ENCODE measurements at regions not wholly inside any gene's neighbourhood (a gene's known extent, or its start where the extent isn't known, plus 50 kb on each side); places are given as distances from the start of the nearest gene placed in this dataset.

DNA sequence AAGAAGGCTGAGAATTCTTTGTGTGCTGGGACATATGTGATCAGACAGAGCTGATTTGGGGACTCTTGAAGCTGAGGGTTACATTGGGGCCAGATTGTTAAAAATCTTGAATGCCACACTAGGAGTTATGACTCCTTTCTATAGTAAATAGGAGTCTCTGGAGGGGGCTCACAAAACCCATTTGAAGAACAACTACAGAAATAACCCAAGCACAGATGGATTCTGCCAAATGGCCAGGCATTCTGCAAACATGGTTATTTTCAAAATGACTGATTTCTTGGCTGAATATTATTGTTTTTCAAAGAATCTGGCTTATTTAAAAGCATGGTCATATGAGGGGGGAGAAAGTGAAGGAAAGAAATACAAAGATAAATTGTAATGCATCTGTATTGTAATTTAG lies 625.5 kb upstream of the TENM4 start:
- Histone ChIP-seq H3K27ac (no peak overlapping the region), H3K27me3 (no peaks in the 10 kb centered on the region), H3K36me3 (no peaks in the 10 kb centered on the region), H3K9me3 (no peaks in the 10 kb centered on the region), H3K4me1 (no peaks in the 10 kb centered on the region), H3K4me3 (no peak overlapping the region)
- no peak for TF ChIP-seq POLR2AphosphoS5 (IDR thresholded peaks at IDR 0.05)
- TF ChIP-seq POLR2A (IDR thresholded peaks at IDR 0.05), result no peak
- no peak for TF ChIP-seq CTCF (IDR thresholded peaks at IDR 0.05)
- TF ChIP-seq EP300 (IDR thresholded peaks at IDR 0.05), result no peak
- ATAC-seq (ENCODE audit: low FRiP score in 2 of 2) (no peak), DNase-seq (no peak)

DNA sequence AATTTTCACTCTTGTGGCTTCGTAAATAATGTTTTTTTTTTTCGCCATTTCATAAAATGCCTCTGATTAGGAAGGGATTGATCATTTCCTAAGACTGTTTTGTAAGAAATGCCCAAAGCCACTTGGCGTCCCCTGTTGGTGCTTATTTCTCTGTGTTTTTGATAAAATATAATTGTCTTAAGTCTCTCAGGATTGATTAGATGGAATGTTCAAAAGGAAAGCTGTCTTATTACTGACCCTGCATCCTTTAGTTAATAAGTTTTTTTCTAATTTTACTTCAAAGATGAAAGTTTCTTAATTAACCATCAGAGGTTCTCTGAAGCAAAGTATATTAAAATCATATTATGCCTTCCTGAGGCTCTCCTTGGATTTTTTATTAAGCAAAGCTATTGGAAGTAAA lies 624.3 kb upstream of the TENM4 start:
- H3K27me3 ChIP-seq, result no peaks in the 10 kb centered on the region
- 85 to 91% methylated on average over 3 of the region's 3 CpGs for WGBS, 2 donors
- no peaks in the 10 kb centered on the region for H3K9me3 ChIP-seq
- H3K4me1 ChIP-seq, result no peaks in the 10 kb centered on the region
- no peak for ATAC-seq (ENCODE audit: low FRiP score in 2 of 2)
- no peak overlapping the region for H3K4me3 ChIP-seq
- no peak overlapping the region for H3K27ac ChIP-seq
- H3K36me3 ChIP-seq, result no peaks in the 10 kb centered on the region
- DNase-seq, result no peak
- TF ChIP-seq POLR2AphosphoS5 (IDR thresholded peaks at IDR 0.05) (no peak), CTCF (IDR thresholded peaks at IDR 0.05) (no peak)

- Histone ChIP-seq H3K9me3 (no peaks in the 10 kb centered on the region), H3K4me1 (no peaks in the 10 kb centered on the region), H3K36me3 (no peaks in the 10 kb centered on the region), H3K4me3 (no peak overlapping the region), H3K27me3 (no peaks in the 10 kb centered on the region), H3K27ac (no peak overlapping the region)
- TF ChIP-seq POLR2A (IDR thresholded peaks at IDR 0.05) (no peak), CTCF (IDR thresholded peaks at IDR 0.05) (no peak)
- no peak for DNase-seq
- no peak for ATAC-seq (ENCODE audit: low FRiP score in 2 of 2)
- WGBS, 2 donors, result 32 to 70% methylated on average over 3 of the region's 3 CpGs
Measured at GRCh38 chr11:80061056-80061455, 620.2 kb upstream of the TENM4 start.

DNA sequence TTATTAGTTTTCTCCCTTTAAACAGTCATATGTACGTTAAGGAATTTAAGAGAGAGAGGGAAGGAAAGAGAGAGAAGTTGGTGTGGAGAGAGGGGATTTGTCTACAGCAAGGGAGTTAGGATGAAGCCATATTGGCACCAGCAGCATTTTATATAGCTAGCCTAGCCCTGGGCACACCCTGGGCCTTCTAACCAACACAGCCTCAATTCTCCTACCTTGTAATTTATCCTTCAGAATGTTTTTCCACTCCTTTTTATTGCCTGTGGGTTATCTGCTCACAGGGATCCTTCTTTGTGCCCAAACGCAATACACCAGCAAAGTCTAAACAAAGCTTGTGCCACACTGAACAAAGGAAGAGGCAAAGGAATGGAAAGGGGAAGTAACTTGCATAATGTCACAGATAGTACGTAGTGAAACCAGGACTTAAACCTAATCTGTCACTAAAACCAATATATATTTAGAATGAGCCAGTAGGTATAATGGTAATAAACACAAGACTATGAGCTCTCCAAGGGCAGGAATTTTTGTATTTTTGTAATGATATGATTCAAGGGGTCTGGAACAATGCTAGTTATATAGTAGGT lies 613.8 kb upstream of the TENM4 start:
- Histone ChIP-seq H3K4me1 (no peaks in the 10 kb centered on the region), H3K36me3 (no peaks in the 10 kb centered on the region), H3K27me3 (no peaks in the 10 kb centered on the region), H3K9me3 (no peaks in the 10 kb centered on the region), H3K27ac (no peak overlapping the region), H3K4me3 (no peak overlapping the region)
- DNase-seq (no peak), ATAC-seq (ENCODE audit: low FRiP score in 2 of 2) (no peak)
- TF ChIP-seq CTCF (IDR thresholded peaks at IDR 0.05) (no peak), POLR2AphosphoS5 (IDR thresholded peaks at IDR 0.05) (no peak), EP300 (IDR thresholded peaks at IDR 0.05) (no peak), POLR2A (IDR thresholded peaks at IDR 0.05) (no peak)
- WGBS, 2 donors, result 63 to 74% methylated on average over 3 of the region's 3 CpGs

DNA sequence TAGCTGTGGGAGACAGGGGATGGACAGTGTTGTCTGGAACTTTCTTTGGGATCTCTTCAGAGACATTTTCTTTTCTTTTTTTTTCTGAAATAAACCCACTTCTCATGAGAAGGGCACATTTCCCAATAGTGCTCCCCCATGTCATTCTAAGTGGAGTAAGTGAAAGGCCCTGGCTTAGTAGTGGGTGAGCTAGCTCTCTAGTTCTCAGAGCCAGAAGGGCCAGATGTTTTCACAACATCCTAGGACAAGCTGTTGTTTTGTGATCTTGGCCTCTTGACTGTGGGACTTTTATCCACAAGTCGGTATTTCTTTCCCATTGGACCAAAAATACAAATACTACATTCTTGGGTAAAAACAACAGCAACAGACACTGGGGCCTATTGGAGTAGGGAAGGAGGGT lies 607.7 kb upstream of the TENM4 start:
- 82 to 88% methylated on average over 1 of the region's 1 CpG for WGBS, 2 donors
- peak overlapping the region in 1 of 4 donors; percentile 27 for H3K27ac ChIP-seq
- no peaks in the 10 kb centered on the region for H3K9me3 ChIP-seq
- TF ChIP-seq CTCF (IDR thresholded peaks at IDR 0.05) (no peak), EP300 (IDR thresholded peaks at IDR 0.05) (no peak), POLR2A (IDR thresholded peaks at IDR 0.05) (no peak), POLR2AphosphoS5 (IDR thresholded peaks at IDR 0.05) (no peak)
- no peak overlapping the region for H3K4me3 ChIP-seq
- no peak for DNase-seq
- H3K27me3 ChIP-seq, result no peaks in the 10 kb centered on the region
- no peak for ATAC-seq (ENCODE audit: low FRiP score in 2 of 2)
- no peaks in the 10 kb centered on the region for H3K36me3 ChIP-seq
- H3K4me1 ChIP-seq, result no peaks in the 10 kb centered on the region
